HG03103 (cell line): ENCODE measurements at regions not wholly inside any gene's neighbourhood (a gene's known extent, or its start where the extent isn't known, plus 50 kb on each side); places are given as distances from the start of the nearest gene placed in this dataset.
"Not testable (repeated sequence)": the region's sequence is repeated elsewhere in the genome, so short reads cannot be mapped to it uniquely, and the experiment has no call there.

Experiments used
- ATAC-seq: cut with Tn5 transposase; IDR thresholded peaks from one replicate; pipeline ENCODE4 v1.9.1; 2021; ENCODE audit warnings: low read depth; ENCODE audit not compliant: unreplicated experiment

GRCh38 chr12:74671421-74671820 is 133.8 kb downstream of the ATXN7L3B start:
- ATAC-seq: no peak

GRCh38 chr12:74676955-74677354 is 139.3 kb downstream of the ATXN7L3B start:
- ATAC-seq: not testable (repeated sequence)

GRCh38 chr12:74685385-74685784 is 147.8 kb downstream of the ATXN7L3B start:
- ATAC-seq: no peak

GRCh38 chr12:74689071-74689655 is 151.5 kb downstream of the ATXN7L3B start:
- ATAC-seq: no peak

- no peak for ATAC-seq
Measured at GRCh38 chr12:74689929-74690328, 152.3 kb downstream of the ATXN7L3B start.

GRCh38 chr12:74719447-74719846 is 181.8 kb downstream of the ATXN7L3B start:
- no peak for ATAC-seq

- no peak for ATAC-seq
Measured at GRCh38 chr12:74722709-74723108, 185.1 kb downstream of the ATXN7L3B start.

GRCh38 chr12:74725154-74725553 is 187.5 kb downstream of the ATXN7L3B start:
- ATAC-seq: no peak

GRCh38 chr12:74728006-74728405 is 190.4 kb downstream of the ATXN7L3B start:
- no peak for ATAC-seq

- no peak for ATAC-seq
Measured at GRCh38 chr12:74732164-74732784, 194.6 kb downstream of the ATXN7L3B start.

GRCh38 chr12:74732826-74733225 is 195.2 kb downstream of the ATXN7L3B start:
- no peak for ATAC-seq

- no peak for ATAC-seq
Measured at GRCh38 chr12:74741112-74741511, 203.5 kb downstream of the ATXN7L3B start.

GRCh38 chr12:74747305-74747704 is 209.7 kb downstream of the ATXN7L3B start:
- no peak for ATAC-seq

- ATAC-seq: no peak
Measured at GRCh38 chr12:74751441-74751840, 213.8 kb downstream of the ATXN7L3B start.

GRCh38 chr12:74752215-74752614 is 214.6 kb downstream of the ATXN7L3B start:
- ATAC-seq: no peak

GRCh38 chr12:74770552-74770951 is 232.9 kb downstream of the ATXN7L3B start:
- no peak for ATAC-seq

GRCh38 chr12:74775276-74775675 is 237.6 kb downstream of the ATXN7L3B start:
- no peak for ATAC-seq

GRCh38 chr12:74776378-74776777 is 238.7 kb downstream of the ATXN7L3B start:
- ATAC-seq: no peak

GRCh38 chr12:74780182-74780849 is 242.7 kb downstream of the ATXN7L3B start:
- ATAC-seq: no peak

GRCh38 chr12:74780850-74781241 is 243.2 kb downstream of the ATXN7L3B start:
- ATAC-seq: not testable (repeated sequence)

- ATAC-seq: no peak
Measured at GRCh38 chr12:74781991-74782485, 244.4 kb downstream of the ATXN7L3B start.

GRCh38 chr12:74790931-74791330 is 253.3 kb downstream of the ATXN7L3B start:
- ATAC-seq: no peak
